Cardiac fibroblast (primary cell): ENCODE measurements at regions not wholly inside any gene's neighbourhood (a gene's known extent, or its start where the extent isn't known, plus 50 kb on each side); places are given as distances from the start of the nearest gene placed in this dataset.
"Not testable (repeated sequence)": the region's sequence is repeated elsewhere in the genome, so short reads cannot be mapped to it uniquely, and the experiment has no call there.

Experiments used
- DNase-seq, 2 donors: peaks; one replicate each; pipeline versions ENCODE4 v3.0.0 to v3.0.0-alpha.2; 2010; ENCODE audit warnings: low read depth in 2 of 2
- H3K4me3 ChIP-seq, 2 donors: replicated peaks in 1 of 2; 1 replicate in 1 of 2; 2 replicates in 1 of 2; pipeline ENCODE4 v1.5.1; 2011; ENCODE audit warnings: low read depth in 2 of 2, low read length in 2 of 2, mild to moderate bottlenecking in 2 of 2, moderate library complexity in 1 of 2
- CTCF ChIP-seq: IDR thresholded peaks from one replicate; pipeline ENCODE4 v1.5.1; 2011; ENCODE audit warnings: low read depth, mild to moderate bottlenecking, low read length, inconsistent platforms

- peak in 1 of 2 donors; percentile 39 for DNase-seq
- no peak overlapping the region for H3K4me3 ChIP-seq
- TF ChIP-seq CTCF: no peak
Observed at GRCh38 chr18:9001209-9001608, 101.3 kb upstream of the NDUFV2 start.

DNA sequence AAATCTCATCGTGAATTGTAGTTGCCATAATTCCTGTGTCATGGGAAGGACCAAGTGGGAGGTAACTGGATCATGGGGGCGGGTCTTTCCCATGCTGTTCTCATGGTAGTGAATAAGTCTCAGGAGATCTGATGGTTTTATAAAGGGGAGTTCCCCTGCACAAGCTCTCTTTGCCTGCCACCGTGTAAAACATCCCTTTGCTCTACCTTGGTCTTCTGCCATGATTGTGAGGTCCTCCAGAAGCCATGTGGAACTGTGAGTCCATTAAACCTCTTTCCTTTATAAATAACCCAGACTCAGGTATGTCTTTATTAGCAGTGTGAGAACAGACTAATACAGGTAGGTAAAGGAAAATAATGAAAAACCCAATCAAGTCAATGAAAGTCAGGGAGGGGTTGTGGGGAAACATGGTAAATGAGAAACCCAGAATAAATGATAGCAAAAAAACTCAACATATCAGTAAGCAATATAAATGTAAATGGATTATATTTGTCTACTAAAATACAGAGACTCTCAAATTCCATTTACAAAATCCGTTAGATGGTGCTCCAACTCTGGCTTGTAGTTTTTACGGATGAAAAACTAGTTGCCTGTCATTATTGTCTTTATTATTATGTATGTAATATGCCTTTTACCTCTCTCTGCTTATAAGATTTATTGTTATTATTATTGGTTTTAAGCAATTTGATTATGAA, 98.9 kb upstream of the NDUFV2 start:
- no peak for TF ChIP-seq CTCF

GRCh38 chr18:9004308-9004707, 98.2 kb upstream of the NDUFV2 start:
- not testable (repeated sequence) for H3K4me3 ChIP-seq, DNase-seq

More for the DNA sequence above, 98.9 kb upstream of the NDUFV2 start:
- H3K4me3 ChIP-seq: no peak overlapping the region
- no peak for DNase-seq

- not testable (repeated sequence) for H3K4me3 ChIP-seq, DNase-seq
Observed at GRCh38 chr18:9007700-9008099, 94.8 kb upstream of the NDUFV2 start.

- DNase-seq: no peak
- no peak for TF ChIP-seq CTCF
- no peak overlapping the region for H3K4me3 ChIP-seq
Observed at GRCh38 chr18:9008200-9008708, 94.2 kb upstream of the NDUFV2 start.

- TF ChIP-seq CTCF: no peak
Observed at GRCh38 chr18:9008709-9009635, 93.5 kb upstream of the NDUFV2 start.

DNA sequence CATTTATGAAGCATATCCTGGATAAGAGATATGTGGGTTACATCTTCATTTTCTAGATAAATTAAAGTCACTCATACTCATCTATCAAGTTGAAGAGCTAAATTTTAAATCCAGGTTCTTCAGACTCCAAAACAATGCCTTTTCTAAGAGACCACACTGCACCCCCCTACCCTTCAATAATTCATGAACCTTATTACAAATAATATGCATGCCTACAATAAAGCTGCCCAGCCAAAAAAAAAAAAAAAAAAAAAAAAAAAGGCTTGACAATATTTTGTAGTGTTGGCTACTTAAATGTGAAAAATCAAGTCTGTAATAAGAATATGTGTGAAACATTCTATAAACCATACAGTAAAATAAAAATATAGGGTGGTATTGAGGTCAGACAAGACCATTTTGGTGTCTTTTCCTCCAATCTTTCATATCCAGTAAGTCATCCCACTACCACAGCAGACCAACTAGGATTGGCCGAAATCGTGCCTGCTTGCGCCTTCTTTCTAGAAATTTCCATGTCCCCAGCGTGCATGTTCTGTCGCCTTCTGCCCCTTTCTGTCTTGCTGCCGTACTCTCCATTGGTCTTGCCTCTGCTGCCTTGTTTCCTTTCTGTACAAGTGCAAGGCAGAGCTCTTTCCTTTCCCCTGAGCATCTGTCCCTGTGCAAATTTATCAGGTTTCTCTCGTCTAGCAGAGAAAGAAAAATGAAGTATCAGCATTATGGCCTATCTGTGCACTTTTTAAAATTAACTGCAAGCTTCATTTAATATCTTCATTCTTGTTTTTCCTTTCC, 92.6 kb upstream of the NDUFV2 start:
- H3K4me3 ChIP-seq: no peak overlapping the region
- DNase-seq: no peak
- TF ChIP-seq CTCF: no peak

More at GRCh38 chr18:9008709-9009635, 93.5 kb upstream of the NDUFV2 start:
- no peak for DNase-seq
- no peak overlapping the region for H3K4me3 ChIP-seq
